Embryonic facial prominence (tissue), 1 donor: ENCODE measurements at regions not wholly inside any gene's neighbourhood (a gene's known extent, or its start where the extent isn't known, plus 50 kb on each side); places are given as distances from the start of the nearest gene placed in this dataset.

Source experiments
- DNase-seq: peaks from one replicate; pipeline ENCODE4 v3.0.0-alpha.2; 2016; ENCODE audit errors: extremely low spot score

GRCh38 chr2:188209218-188209617, 82.5 kb upstream of the GULP1 start:
- DNase-seq: no peak

DNA sequence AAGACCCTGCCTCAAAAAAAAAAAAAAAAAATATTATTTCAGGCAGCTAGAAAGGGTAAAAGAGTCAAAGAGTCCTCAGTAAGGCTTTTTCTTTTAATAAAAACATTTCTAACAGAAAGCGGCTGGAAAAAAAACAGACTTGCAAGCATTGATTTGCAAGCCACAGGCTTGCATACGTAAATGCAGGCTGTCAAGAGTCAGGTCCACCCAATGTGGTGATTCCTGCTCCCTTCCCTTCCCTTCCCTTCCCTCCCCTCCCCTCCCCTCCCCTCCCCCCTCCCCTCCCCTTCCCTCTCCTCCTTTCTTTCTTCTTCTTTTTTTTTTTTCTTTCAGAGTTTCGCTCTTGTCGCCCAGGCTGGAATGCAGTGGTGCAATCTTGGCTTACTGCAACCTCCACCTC, 74.4 kb upstream of the GULP1 start:
- DNase-seq: no peak

GRCh38 chr2:188219541-188219940, 72.1 kb upstream of the GULP1 start:
- no peak for DNase-seq

GRCh38 chr2:188220535-188220934, 71.1 kb upstream of the GULP1 start:
- no peak for DNase-seq

DNA sequence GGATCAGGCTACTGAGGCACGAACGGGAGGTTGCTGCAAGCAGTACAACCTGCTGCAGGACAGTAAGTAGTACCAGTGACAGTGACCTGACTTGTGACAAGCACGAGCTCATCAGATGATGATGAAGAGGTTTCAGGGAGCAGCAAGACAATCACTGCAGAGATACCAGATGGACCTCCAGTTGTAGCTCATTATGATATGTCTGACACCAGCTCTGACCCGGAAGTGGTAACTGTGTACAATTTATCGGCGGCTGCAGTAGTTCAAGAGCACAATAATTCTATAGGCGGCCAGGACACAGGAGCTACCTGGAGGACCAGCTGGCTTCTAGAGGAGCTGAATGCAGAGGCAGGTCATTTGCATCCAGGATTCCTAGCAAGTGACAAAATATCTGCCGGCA, 64.0 kb upstream of the GULP1 start:
- no peak for DNase-seq

DNA sequence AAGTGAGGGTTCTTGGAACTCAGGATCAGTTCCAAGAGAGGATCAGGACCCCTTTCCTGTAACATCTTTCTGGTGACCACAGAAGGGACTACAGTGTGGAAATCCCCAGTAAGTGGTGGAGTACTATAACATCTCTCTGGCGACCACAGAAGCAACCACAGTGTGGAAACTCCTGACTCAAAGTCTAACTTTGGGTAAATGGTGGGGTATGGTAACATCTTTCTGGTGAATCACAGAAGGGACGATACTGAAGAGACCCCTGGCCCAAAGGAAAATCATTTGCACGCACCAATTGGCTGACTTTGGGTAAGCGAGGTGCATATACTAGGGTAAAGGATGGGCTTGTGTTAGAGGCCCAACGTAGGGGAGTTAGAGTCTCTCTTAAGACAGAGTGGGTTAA, 56.3 kb upstream of the GULP1 start:
- DNase-seq: no peak

DNA sequence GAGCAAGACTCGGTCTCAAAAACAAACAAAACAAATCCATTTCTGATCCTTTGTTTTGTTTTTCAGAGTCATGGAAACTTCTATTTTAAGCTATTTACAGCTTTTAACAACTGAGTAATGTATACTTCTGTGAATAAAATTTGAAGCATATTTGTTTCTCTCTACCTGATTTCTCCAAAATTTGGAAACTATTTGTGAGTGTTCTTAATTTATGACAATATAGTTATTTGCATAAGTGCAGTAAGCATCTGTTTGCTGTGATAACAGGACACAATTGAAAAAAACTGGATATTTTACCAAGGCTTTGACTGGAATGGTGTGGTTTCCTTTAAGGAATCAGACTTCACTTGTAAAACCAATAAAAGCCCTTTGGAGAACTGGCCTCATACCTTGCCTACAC, 53.3 kb upstream of the GULP1 start:
- DNase-seq: no peak
